PC-3 (cell line): ENCODE measurements at regions not wholly inside any gene's neighbourhood (a gene's known extent, or its start where the extent isn't known, plus 50 kb on each side); places are given as distances from the start of the nearest gene placed in this dataset.

Experiments used
- EZH2 ChIP-seq: fragments of 300-600 bp; sonication (generic); IDR thresholded peaks from one replicate; pipeline ENCODE4 v1.6.1; 2017; ENCODE audit warnings: antibody characterized with exemption, mild to moderate bottlenecking, low read length; ENCODE audit not compliant: unreplicated experiment
- EZH2phosphoT487 ChIP-seq: fragments of 300-600 bp; sonication (generic); IDR thresholded peaks from 2 replicates; pipeline ENCODE4 v1.6.1; 2018; ENCODE audit warnings: mild to moderate bottlenecking, antibody characterized with exemption, low read length, borderline replicate concordance
- TF ChIP-seq, protein P1 (sequence below): fragments of 300-600 bp; sonication (generic); conservative IDR thresholded peaks from 2 replicates; pipeline ENCODE4 v1.5.1; 2017; ENCODE audit warnings: antibody characterized with exemption, low read depth, mild to moderate bottlenecking, low read length

GRCh38 chr18:55925772-55926171, 337.8 kb upstream of the TCF4 start:
- TF ChIP-seq, protein P1, sequence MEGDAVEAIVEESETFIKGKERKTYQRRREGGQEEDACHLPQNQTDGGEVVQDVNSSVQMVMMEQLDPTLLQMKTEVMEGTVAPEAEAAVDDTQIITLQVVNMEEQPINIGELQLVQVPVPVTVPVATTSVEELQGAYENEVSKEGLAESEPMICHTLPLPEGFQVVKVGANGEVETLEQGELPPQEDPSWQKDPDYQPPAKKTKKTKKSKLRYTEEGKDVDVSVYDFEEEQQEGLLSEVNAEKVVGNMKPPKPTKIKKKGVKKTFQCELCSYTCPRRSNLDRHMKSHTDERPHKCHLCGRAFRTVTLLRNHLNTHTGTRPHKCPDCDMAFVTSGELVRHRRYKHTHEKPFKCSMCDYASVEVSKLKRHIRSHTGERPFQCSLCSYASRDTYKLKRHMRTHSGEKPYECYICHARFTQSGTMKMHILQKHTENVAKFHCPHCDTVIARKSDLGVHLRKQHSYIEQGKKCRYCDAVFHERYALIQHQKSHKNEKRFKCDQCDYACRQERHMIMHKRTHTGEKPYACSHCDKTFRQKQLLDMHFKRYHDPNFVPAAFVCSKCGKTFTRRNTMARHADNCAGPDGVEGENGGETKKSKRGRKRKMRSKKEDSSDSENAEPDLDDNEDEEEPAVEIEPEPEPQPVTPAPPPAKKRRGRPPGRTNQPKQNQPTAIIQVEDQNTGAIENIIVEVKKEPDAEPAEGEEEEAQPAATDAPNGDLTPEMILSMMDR: no peak
- TF ChIP-seq EZH2 (no peak), EZH2phosphoT487 (no peak)
